Progenitor cell of endocrine pancreas (in vitro differentiated cells): ENCODE measurements at regions not wholly inside any gene's neighbourhood (a gene's known extent, or its start where the extent isn't known, plus 50 kb on each side); places are given as distances from the start of the nearest gene placed in this dataset.

Source experiments
- DNase-seq: peaks from one replicate; pipeline ENCODE4 v3.0.0; 2021; ENCODE audit warnings: low spot score; ENCODE audit not compliant: unreplicated experiment
- H3K27ac Mint-ChIP-seq: 2 replicates; pipeline ENCODE4 v1.8.0; 2021; ENCODE audit warnings: mild to moderate bottlenecking, moderate library complexity, mixed read lengths
- H3K27me3 Mint-ChIP-seq: 2 replicates; pipeline ENCODE4 v1.8.0; 2021; ENCODE audit warnings: mixed read lengths
- H3K36me3 Mint-ChIP-seq: 2 replicates; pipeline ENCODE4 v1.8.0; 2022; ENCODE audit warnings: mixed read lengths; ENCODE audit not compliant: insufficient read depth
- H3K4me1 Mint-ChIP-seq: 2 replicates; pipeline ENCODE4 v1.8.0; 2021; ENCODE audit warnings: low read depth, mixed read lengths
- H3K4me3 Mint-ChIP-seq: 2 replicates; pipeline ENCODE4 v1.8.0; 2021; ENCODE audit warnings: low read depth, mild to moderate bottlenecking, moderate library complexity, mixed read lengths
- H3K9me3 Mint-ChIP-seq: 2 replicates; pipeline ENCODE4 v1.8.0; 2021; ENCODE audit warnings: low read depth, mixed read lengths
- CTCF ChIP-seq: fragments of 200-600 bp; sonication (generic); IDR thresholded peaks from one replicate; pipeline ENCODE4 v1.5.0; 2021; ENCODE audit warnings: antibody characterized with exemption, mild to moderate bottlenecking; ENCODE audit not compliant: unreplicated experiment

DNA sequence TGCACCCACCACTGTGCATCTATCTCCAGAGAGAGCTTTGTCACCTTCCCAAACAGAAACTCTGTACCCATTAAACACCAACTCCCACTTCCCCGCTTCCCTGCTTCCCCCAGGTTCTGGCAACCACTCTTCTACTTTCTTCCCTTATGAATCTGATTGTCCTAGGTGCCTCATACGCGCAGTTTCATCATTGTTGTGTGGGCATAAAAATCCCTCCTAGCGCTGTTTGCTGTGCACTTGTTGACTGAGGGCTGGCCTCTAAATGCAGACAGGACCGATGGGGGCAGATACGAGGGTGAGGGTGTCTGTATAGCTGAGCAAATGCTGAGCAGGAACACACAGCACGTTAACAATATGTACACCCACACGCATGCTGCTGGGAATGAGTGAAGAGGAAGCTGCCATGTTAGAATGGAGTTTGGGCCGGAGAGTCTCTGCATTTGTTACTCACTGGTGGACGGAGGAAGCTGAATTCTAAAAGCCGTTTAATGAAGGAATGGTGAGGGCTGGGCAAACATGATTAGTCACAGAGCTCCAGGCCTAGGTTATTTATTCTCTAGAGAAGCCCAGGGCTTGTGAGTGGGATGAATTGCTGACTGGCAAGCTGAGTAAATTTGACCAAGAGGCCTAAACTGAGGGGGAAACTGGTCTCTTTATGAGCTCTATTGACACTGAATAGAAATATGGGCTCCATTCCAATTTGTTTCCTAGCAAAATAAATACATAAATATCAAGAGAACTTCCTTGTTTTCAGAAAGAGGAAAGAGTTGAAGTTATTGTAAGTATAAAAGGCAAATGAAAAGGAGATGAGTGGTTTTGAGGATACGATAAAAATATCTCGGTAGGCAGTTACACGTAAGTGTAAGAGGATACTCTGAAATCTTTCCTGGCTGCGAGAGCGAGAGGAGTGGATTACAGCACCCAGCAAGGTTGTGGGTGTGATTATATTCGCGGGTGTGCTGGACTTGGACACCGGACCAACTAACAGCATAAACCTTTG lies 95.9 kb upstream of the RPS6KA3 start:
- Mint-ChIP-seq H3K4me1 (peaks cover 32% of the 10 kb centered on the region), H3K36me3 (no peaks in the 10 kb centered on the region), H3K27ac (peak overlapping the region; percentile 98), H3K9me3 (peaks cover 15% of the 10 kb centered on the region), H3K4me3 (peak overlapping the region; percentile 50), H3K27me3 (no peaks in the 10 kb centered on the region)
- no peak for TF ChIP-seq CTCF
- no peak for DNase-seq

DNA sequence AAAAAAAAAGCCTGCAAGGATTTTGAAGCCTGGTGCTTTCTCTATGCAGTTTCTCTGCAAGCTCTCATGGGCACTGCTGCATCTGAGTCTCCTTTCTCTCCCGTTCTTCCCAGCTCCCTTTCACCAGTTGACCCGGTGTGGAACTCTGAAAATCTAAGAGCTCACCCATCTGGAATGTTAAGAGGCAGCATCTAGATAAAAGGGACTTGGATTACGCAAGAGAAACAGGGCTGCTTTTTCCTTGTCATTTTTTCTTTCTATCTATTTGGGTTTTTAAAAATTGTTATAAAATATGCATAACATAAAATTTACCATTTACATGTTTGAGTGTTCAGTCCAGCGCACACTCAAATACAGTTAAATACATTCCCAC lies 95.2 kb upstream of the RPS6KA3 start:
- no peak overlapping the region for H3K4me3 Mint-ChIP-seq
- peak overlapping the region; percentile 98 for H3K27ac Mint-ChIP-seq
- no peaks in the 10 kb centered on the region for H3K27me3 Mint-ChIP-seq
- H3K36me3 Mint-ChIP-seq: no peaks in the 10 kb centered on the region
- no peak for TF ChIP-seq CTCF
- peaks cover 18% of the 10 kb centered on the region for H3K9me3 Mint-ChIP-seq
- DNase-seq: no peak
- H3K4me1 Mint-ChIP-seq: peaks cover 32% of the 10 kb centered on the region

DNA sequence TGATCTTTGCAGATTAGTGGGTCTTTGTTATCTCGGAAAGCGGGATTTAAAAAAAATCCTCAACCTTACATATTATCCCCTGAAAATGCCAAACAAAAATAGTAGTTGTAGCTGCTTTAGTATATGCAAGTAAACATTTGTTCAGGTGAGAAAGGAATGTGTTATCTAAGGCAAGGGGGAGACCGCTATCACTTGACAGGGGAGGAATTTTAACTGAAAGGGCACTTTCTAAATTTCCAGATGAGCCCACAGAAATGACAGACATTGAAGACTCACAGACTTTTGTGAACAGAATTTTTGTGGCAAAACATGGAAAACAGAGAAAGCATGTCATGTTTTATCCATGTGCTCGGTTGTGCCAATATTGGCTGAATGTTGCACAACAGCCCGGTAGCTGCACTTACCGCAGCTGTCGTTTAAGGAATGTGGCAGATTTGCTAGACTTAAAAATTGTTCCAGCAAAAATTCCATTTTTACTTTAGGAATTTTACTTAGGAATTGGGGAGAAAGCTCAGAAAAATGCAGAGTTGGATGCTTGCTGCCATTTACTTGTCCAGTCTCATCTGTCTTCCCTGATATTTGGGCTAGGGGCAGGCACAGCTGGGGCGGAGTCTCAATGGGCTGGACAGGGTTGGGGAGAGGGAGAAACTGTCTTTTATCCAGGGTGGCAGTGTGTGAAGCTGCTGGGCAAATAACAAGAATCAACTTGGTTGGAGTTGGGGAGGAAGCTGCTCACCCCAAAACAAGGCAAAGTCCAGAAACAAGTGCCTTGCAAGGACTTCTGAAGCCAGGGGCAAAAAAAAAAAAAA lies 94.6 kb upstream of the RPS6KA3 start:
- H3K4me1 Mint-ChIP-seq: peaks cover 32% of the 10 kb centered on the region
- no peaks in the 10 kb centered on the region for H3K27me3 Mint-ChIP-seq
- no peak for DNase-seq
- no peaks in the 10 kb centered on the region for H3K36me3 Mint-ChIP-seq
- H3K4me3 Mint-ChIP-seq: peak overlapping the region; percentile 47
- TF ChIP-seq CTCF: no peak
- H3K9me3 Mint-ChIP-seq: peaks cover 20% of the 10 kb centered on the region
- H3K27ac Mint-ChIP-seq: peak overlapping the region; percentile 98

- Mint-ChIP-seq H3K9me3 (peaks cover 24% of the 10 kb centered on the region), H3K36me3 (no peaks in the 10 kb centered on the region), H3K27ac (no peak overlapping the region), H3K4me3 (no peak overlapping the region), H3K27me3 (no peaks in the 10 kb centered on the region), H3K4me1 (peaks cover 2% of the 10 kb centered on the region)
- no peak for DNase-seq
- TF ChIP-seq CTCF: no peak
Observed at GRCh38 chrX:20355187-20355586, 88.5 kb upstream of the RPS6KA3 start.

DNA sequence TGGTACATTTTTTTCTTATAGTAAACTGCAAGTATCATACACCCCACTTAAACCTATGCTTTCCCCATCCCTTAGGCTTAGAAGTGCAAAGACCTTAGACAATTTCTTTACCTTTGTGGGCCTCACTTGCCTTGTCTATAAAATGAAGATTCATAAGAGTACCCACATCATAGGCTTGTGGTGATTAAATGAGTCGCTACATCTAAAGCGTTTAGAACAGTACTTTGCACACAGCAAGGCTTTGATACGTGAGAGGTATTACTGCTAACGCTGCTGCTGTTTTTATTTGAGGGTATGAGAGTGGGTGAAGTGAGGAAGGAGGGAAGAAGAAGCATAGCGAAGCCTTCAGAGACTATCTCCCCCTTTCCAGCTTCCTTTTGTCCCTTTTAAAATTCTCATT lies 87.8 kb upstream of the RPS6KA3 start:
- no peaks in the 10 kb centered on the region for H3K36me3 Mint-ChIP-seq

More for the DNA sequence above, 87.8 kb upstream of the RPS6KA3 start:
- Mint-ChIP-seq H3K27ac (no peak overlapping the region), H3K4me3 (no peak overlapping the region), H3K4me1 (peaks cover 2% of the 10 kb centered on the region), H3K27me3 (no peaks in the 10 kb centered on the region), H3K9me3 (peaks cover 30% of the 10 kb centered on the region)
- TF ChIP-seq CTCF: no peak
- DNase-seq: no peak
